HUDEP-2 (cell line): ENCODE measurements at regions not wholly inside any gene's neighbourhood (a gene's known extent, or its start where the extent isn't known, plus 50 kb on each side); places are given as distances from the start of the nearest gene placed in this dataset.

ENCODE experiments used
- DNase-seq, 76 experiments: peaks; one replicate each; lab custom pipeline; 2025; ENCODE audit not compliant: unreplicated experiment in 76 of 76; lab: John Stamatoyannopoulos, UW

DNA sequence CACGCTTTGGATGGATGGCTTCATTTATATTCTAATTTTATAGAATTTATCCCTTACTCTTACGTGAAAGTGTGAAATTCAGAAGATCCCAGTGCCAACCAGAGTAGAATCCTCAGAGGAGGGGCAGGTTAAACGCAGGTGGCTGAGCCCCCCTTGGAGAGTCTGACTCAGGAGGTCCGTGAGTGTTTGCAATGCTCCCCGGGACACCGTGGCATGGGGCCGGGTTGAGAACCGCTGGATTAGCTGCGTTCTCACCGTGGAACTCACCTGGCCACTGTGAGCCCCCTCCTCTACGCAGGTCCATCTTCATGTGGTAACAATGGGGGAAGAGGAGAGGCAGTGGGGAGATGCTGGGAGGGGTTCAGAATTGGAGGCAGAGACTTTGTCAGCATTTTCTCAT lies 638.0 kb upstream of the MKI67 start:
- no peak for DNase-seq

DNA sequence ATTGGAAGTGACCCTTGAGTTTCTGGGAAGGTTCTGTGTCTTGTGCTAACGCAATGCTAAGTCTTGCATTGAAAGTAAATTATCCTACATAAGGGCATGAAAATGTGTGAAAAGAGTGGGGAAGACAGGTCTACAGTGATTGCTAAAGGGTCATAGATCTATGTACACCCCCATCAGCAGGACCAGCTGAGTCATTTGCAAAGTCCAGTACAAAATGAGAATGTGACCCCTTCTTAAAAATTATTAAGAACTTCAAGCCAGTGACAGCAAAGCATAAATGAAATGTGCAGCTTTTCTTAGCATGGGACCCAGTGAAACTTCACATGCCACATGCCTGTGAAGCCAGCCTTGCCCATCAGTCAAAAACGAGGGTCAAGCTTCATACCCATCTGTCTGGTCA lies 640.7 kb upstream of the MKI67 start:
- no peak for DNase-seq

DNA sequence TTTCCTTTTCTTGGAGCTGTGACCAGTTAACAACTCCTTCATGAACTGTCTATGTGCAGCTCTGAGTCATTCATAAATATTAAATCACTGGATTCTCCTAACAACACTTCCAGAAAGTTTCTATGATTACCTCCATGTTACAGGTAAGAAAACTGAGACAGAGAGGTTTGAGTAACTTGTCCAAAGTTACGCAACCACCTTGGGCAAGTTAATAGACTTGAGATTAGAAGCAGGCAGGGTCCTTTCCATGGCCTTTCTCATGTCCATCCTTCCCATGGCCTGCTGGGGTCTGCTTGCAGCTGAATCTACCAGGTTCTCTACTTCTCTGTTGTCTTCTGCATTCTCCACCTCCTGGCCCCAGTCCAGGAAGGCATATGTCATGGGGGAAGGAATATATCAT lies 648.8 kb upstream of the MKI67 start:
- DNase-seq: no peak

DNA sequence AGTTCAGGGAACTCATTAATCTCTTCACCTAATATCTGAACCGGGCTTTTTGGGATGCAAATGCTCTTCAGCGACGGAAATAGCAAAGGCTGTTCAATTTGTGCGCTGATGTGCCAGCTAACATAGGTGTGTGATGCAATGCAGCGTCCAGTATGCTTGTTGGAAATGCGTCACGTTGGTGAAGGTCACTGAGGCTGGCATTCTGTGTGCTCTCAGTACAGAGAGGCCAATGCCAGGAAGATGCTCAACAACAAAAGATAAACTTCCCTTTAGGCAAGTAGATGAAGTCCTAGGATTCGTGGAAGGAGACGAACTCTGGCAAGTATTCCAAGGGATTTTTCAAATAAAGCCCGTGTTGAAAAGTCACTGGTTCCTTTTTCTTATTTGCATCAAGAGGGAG lies 649.5 kb upstream of the MKI67 start:
- DNase-seq: no peak

DNA sequence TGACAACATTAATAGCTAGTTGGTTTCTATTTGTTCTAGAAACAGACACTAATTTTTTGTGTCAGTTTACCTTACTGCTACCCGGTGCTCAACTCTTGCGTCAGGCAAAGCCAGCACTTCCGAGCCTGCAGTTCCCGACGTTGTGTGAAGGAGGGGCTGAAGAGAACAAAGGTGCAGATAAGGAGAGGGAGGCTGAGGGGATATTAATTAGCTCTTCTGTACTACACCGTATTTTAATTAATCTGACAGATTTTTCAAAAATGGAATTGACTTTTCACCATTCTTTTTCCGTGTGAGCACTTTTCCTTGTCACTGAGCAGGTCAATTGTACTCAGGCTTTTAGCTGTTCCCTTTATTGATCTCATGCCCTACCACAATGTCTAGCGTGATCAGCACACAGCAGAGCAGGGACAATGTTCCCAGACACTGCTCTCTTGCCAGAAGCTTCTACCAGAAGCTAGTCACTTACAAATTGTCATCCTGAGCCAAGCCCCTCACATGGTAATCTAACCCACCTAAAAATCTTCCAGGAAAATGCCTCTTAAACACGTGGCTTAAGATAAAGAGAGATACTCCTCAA lies 650.5 kb upstream of the MKI67 start:
- no peak for DNase-seq

DNA sequence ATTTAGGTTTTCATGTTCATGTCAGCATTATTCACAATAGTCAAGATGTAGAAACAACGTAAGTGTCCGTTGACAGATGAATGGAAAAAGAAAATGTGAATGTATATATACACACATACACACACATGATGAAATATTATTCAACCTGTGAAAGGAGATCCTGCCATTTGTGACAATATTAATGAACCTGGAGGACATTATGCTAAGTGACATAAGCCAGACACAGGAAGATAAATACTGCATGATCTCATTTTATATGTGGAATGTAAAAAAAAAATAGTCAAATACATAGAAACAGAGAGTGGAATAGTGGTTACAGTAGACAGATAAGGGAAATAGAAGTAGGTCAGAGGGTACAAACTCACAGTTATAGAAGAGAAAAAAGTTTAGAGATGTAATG lies 651.1 kb upstream of the MKI67 start:
- DNase-seq: no peak

DNA sequence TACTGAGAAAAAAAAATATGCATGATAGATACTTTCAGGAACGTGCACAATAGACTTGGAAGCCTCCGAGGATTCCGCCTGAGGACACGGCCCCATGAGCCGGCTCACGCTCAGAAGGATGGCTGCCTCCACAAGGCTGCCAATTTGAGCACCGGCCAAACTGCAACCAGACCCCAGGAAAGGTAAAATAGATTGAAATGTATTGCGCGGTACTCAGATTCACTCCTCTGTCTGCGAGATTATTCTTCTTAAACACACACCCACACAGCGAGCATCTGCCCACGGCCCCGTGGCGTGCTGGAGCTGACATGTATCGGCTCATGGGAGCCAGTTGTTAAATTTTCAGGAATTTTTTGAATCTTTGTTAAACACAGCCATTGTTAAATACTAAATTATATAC lies 653.2 kb upstream of the MKI67 start:
- no peak for DNase-seq

DNA sequence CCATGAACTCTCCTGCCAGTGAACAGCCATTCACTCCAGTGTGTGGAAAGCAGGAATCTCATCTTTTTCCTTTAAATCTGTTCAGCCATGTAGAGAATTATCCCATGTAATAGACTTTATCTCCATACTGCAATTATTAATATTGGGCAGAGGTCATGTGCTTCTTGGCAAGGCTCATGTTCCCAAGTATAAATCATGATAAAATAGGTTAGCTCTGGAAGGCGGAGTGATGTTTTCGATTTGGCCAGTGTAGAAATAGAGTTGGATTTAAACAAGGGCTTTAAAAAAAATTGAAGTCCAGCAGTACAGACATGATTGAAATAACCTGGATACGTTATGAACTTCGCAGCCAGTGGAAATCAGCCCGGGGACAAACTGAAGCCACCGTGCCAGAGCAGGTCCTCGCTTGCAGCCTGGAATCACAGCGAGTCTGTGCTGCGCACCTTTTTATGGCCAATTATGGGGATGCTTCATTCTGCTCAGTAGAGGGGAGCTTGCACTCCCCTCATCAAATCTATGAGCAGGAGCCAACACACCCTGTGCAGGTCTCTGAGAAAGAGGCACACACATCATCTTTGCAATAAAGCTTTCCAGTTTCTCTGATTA lies 654.0 kb upstream of the MKI67 start:
- DNase-seq: no peak

DNA sequence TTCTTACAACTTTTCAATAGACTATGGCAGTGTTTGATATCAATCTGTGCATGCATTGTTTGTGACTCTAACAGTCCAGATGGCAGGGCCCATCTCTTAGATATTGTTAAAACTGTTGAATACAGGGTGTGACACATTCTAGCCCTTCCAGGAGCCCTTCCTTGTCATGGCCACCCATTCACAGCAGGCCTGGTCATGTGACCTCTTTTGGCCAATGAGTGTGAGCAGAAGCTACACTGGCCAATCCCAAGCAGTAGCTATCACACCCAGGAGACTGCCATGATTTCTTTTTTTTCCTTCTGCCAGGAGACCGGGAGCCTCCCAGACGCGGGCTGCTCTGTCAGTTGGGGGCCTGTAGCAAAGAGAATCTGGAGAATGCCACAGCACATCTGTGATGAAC lies 655.4 kb upstream of the MKI67 start:
- DNase-seq: no peak

DNA sequence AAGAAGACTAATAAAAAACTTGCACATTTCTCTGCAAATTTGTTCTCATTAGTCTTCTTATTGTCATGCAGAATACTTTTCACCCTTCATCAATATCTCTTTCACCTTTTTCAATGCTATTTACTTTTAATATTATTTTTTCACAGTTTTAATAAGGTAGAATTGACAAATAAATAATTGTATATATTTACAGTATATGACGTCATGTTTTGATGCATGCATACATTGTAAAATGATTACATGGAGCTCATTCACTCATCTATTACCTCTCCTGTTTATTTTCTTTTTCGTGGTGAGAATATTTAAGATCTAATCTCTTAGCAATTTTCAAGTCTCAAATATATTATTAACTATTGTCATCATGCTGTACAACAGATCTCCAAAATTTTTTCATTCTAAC lies 658.2 kb upstream of the MKI67 start:
- DNase-seq: no peak

DNA sequence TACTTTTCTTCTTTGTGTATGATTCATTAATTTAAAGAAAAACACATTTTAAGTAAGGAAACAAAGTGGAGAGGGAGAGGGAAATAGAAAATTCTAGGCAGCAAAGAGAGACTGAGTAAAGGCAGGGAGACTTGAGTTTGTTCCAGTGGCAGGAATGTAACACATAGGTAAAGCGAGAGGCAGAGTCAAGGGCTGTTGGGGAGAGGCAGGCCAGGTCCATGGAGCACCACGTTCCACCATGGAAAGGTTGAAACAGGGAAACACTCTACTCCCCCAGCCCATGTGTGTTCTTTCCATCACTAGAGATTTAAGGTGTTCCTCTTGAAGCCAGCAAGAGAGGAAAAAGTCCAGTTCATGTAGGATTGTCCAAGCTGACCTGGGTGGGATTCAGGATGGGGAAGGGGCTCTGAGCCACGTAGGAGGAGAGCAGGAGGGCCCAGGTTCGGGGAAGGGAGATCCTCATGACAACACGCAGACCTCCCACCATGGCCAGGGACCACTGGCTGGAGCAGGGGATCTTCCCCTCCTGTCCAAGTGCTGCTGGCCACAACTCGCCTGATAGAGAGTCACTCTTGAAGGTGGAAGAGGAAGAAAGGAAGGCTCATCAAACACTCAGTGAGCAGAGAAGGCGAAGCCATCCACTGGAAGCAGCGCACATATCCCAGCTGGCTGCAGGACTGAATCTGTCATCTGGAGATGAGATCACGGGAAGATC lies 666.4 kb upstream of the MKI67 start:
- DNase-seq: no peak

DNA sequence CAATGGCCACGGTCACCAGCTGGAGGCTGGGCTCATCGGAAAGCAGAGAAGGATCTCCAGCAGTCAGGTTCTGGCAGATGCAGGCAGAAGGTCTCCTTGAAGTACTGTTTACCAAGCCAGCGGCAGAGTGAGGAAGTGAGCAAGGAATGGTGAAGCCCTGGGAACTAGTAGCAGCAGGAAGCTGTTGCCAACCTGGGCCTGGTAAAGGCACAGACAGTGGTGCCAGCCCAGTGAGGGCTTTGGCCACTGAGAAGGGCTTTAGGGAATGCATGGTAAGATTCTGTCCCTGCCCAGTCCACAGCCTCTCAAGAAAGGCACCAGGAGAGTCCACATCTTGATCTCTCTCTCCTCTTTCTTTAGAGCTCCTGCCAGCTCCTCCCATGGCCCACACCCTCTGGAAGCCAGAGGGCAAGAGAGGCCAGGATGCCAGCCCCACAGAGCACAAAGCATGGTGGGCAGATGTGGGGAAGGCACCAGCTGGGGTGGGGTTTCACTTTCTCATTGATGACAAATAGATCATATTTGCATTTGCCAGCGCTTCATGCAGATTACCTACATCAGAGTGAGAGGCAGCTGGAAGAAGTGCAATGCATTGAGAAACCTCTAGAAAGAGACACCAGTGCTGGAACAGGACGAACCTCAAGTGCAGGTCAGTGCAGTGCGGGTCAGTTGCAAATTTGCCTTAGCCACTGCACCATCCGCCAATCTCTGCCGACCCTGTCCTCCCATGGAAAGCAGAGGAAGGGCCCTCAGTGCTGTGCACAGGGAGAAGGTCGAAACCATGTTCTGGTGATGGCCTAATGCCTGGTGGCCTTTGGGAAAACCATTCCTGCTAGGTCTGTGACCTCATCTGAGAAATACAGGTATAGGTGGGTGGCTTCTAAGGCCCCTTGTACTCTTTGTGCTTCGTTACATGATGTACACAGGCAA lies 667.8 kb upstream of the MKI67 start:
- no peak for DNase-seq

DNA sequence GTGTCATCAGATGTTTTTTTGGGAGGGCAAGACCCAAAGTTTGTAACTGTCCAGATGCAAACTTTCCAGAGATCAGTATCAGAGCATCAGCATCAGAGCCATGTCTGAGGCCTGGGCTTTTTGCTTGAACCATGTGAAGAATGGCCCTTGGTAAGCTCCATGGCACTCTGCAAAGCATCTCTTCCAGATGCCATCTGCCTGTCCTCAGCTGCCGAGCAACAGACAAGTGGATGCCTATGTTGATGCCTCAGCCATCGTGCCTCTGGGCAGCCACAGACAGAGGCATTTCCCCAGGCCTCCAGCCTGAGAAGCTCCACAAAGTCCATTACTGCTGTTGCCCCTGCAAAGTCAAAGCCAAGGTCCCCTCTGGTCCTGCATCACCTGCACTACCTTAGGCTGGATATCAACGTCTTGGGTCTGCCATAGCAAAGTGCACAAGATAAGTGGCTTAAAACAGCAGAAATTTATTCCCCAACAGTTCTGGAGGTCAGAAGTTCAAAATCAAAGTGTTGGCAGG lies 670.2 kb upstream of the MKI67 start:
- no peak for DNase-seq

DNA sequence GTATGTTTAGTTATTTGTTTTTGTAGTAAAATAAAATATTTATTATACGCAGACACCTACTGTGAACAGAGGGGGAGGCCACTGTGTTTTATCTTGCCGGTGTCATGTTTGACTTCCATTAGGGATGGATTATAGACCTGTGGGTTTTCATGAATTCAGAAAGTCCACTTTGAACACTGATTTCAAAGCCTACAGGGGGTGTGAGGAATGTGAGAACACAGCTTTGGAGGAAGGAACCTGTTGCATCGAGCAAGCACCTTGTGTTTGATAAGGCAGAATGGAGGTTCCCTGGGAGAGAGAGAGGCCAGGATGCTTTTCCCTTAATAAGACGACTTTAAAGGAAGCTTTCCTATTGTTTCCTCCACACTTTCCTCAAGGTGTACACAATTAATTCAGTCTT lies 665.0 kb upstream of the MGMT start:
- DNase-seq: no peak

DNA sequence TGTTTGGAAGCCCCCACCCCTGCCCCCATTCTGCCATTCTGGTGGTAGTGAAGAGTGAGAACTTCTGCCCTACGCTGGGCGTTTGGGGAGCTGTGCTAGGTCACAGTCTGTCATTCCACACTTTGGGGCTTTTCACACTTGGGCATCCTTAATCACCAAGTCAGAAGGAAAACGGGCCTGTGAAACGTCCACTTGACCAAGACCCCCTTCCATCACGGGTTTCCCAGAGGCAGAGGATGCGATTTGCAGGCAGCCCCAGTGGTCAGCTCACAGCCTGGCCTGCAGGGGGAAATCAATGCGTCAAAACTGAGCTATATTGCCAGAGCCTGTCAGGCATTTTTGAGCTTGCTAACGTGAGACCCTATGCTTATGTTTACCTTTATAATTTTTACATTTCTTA lies 663.3 kb upstream of the MGMT start:
- no peak for DNase-seq

DNA sequence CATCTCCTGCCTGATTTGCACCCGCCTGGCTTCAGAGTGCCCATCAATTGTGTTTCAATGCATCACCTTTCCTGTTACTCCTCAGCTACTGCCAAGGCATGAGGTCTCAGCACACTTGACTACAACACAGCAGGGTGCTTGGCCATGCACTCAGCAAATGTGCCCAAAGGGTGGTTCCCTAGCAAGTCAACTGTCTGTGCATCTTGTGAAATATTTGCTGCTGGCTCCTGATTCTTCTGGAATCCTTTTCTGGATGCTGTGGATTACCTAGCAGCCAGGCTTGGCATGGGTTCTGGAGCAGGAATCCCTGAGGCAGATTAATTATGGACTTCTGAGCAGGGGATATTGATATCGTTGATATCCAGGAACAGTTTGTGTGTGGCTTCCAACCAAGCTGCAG lies 662.6 kb upstream of the MGMT start:
- no peak for DNase-seq

DNA sequence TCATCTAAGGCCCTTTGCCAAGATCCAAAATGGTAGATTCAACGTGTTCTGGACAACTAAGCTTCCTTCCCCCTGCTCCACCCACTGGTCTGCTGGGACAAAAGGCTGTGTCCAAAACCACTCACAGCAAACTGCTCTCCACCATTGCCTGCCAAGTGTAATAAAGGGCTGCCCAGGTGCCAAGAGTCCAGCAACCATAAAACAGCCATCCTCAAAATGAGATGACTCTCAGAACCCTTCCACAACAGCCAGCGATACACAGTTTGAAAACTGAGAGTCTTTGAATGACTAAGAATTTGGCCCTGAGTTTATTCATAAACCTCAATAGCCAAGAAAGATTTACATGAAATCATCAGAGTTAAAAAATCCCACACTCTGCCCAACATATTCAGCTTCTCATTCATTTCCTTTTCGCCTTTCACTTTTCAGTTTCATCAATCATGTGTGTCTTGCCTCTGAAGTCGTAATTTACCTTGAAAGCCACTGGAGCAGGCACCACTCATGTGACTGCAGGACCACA lies 658.1 kb upstream of the MGMT start:
- DNase-seq: no peak

DNA sequence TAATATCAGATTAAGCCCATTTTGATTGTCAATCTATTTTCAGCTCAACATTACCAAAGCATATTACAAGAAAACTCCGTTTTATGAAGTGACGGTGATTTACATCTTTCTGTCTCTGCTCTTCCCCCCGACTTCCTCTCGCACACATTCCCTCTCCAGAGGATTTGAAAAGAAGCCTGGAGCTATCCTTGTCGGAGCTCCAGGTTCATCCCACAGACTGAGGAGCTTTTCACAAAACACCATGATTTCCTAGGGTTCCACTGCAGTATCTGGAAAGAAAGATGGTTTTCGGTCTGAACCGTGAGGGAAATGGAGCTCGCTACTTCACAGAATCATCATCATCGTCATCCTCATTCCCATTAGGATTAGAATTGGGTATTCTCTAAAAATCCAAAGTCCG lies 655.5 kb upstream of the MGMT start:
- no peak for DNase-seq

DNA sequence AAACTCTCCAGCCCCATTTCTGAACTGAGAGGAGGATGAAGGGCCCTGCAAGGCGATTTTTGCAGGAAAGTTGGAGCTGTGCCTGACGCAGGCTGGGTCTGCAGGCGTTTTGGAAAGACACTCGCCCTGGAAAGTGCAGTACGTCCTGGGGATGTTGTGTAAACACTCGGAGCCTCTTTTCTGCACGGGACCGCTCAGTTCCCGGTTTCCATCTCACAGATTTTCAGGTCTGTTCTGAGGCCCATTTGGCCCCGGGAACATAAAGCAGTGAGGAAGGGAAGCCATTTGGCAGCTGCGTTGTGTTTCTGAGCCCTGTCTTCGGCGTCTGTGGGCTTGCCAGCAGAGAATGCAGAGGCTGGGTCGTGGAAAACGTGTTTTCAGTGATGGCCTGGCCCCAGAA lies 655.0 kb upstream of the MGMT start:
- no peak for DNase-seq

DNA sequence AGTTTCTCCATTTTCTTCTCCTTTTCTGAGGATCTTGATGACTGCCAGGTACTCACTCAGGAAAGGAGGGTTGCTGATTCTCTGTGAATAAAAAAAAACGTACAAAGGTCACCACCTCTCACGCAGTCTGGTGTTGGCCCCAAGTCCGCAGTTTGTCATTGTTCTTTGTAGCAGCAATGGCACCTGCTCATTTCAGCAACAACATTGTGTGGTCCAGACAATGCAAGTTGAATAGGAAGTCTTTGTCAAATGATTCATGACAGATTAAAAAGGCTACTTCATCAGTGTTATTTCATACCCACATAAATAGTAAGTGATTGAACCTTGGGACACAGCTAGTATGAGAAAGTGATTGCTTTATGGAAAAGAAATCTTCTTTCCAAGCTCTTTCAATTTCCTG lies 653.5 kb upstream of the MGMT start:
- DNase-seq: no peak

DNA sequence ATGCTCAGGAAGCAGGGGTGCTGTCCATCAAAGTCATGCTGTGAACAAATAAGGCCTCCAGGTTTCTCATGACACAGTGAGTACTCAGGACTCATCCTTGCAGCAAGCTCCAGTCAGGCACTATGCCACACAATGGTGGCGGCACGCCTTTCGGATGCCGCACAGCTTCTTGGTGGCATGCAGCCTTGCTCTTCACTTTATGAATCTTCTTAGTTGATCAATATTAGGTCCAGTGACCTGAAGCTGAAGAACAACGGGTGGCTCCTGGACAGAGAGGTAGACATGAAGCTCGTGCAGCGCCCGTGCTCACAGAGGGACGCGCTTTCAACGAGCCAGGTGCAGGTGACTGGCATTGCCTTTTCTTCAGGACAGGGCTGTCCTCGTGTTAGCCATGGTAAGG lies 653.0 kb upstream of the MGMT start:
- DNase-seq: no peak
